ENCODE measurements at regions not wholly inside any gene's neighbourhood (a gene's known extent, or its start where the extent isn't known, plus 50 kb on each side); places are given as distances from the start of the nearest gene placed in this dataset.
A peak's percentile ranks its signal among the peaks of the same experiment; 100 is the strongest.

DNA sequence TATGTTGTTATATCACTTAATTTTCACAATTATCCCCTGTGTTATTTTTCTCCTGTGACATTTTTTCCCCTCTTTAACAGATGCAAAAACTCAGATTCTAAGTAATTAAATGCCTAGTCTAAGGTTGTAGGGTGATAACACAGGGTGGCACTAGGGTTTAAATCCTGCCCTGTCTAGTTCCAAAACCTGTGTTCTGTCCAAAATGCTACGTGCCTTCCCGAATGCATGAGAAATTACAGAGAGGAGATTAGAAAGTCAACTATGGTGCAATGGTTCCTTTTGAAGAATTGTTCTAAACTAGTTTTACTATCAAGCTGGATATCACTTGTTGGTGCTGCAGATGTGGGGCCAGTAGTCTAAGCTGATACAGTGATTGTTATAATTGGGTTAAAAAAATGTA, 108.0 kb downstream of the DIPK2A start:
- DNase-seq = no peak

GRCh38 chr3:144084929-144085328, 113.3 kb downstream of the DIPK2A start:
- no peak for DNase-seq

- peak; percentile 74 for DNase-seq
Measured at GRCh38 chr3:144085964-144086363, 114.3 kb downstream of the DIPK2A start.

DNA sequence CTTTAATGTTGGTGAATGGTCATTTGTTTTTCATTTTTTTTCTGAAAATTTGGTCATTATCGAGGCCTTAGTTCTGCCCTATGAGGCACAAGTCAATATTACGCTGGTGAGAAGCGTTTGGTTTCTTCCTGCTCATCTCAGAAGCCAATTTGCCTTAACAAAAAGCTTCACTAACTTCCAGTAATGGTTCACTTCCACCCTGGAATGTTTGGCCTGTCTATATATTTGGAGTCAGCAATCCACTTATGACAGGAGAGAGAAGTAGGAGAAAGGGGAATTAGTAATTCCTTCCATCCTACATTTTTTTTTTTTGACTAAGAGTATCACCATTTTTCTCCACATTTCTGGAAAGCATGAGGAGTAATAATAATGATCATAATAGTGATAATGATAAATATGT, 124.4 kb downstream of the DIPK2A start:
- no peak for DNase-seq

- no peak for DNase-seq
Measured at GRCh38 chr3:144097163-144097562, 125.5 kb downstream of the DIPK2A start.

- no peak for DNase-seq
Measured at GRCh38 chr3:144098691-144099090, 127.1 kb downstream of the DIPK2A start.

DNA sequence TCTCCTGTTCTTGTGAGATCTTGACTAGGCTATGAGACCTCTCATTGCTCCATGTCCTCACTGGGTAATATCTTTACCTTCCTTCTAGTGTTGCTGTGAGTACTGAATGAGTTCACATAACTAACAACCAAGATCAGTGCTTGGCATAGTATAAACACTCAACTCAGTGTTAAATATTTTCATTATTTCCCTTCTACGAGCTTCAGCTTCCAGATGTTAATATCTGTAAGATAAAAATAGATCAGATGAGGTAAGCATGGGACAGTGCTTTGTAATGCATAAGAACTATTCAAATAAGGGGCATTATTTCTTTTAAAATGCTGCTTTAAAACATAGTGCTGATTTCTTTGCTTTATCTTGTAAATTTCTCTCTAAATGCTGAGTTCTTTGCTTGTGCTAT, 130.8 kb downstream of the DIPK2A start:
- no peak for DNase-seq

- DNase-seq = no peak
Measured at GRCh38 chr3:144104186-144104585, 132.6 kb downstream of the DIPK2A start.

DNA sequence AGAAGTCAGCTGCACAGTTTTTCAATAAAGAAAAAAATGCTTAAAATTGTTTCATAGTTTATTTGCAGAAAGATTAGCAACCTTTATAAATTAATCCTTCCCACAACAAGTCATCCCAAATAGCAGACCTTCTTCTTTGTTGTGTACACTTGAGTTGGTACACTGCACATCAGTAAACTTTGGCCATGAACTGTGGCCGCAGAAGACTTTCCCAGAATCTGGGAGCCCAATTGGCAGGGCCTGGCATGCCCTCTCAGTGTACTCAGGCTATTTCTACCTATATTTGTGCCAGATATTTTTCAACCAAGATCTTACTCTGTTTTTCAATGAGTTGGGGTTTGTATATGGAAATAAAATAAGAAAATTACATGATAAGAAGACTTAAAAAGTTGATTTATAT, 133.1 kb downstream of the DIPK2A start:
- no peak for DNase-seq

- DNase-seq = no peak
Measured at GRCh38 chr3:144105542-144105941, 133.9 kb downstream of the DIPK2A start.

GRCh38 chr3:144106970-144107369, 135.3 kb downstream of the DIPK2A start:
- no peak for DNase-seq

GRCh38 chr3:144107923-144108322, 136.3 kb downstream of the DIPK2A start:
- DNase-seq = no peak

GRCh38 chr3:144109944-144110343, 138.3 kb downstream of the DIPK2A start:
- DNase-seq = no peak

- no peak for DNase-seq
Measured at GRCh38 chr3:144112036-144112435, 140.4 kb downstream of the DIPK2A start.

- no peak for DNase-seq
Measured at GRCh38 chr3:144112437-144112836, 140.8 kb downstream of the DIPK2A start.

GRCh38 chr3:144114767-144115166, 143.1 kb downstream of the DIPK2A start:
- peak; percentile 28 for DNase-seq

DNA sequence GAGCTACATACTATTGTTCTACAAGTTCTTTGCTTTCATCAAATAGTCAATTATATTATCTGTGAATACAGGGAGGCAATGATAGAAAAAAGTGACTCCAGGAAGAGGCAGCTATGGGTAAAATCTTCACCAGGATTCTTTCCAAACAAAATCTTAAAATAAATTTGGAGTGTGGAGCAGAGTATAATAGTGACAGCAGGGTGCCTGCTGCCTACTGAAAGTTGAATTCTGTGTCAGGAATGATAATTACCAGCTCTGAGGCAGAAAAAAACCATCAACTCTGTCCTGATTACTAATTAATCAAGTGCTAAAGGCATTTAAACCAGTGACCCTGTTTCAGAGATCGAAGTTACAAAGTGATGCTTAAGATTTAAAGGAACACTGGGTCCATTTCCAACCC, 148.0 kb downstream of the DIPK2A start:
- DNase-seq = no peak

DNA sequence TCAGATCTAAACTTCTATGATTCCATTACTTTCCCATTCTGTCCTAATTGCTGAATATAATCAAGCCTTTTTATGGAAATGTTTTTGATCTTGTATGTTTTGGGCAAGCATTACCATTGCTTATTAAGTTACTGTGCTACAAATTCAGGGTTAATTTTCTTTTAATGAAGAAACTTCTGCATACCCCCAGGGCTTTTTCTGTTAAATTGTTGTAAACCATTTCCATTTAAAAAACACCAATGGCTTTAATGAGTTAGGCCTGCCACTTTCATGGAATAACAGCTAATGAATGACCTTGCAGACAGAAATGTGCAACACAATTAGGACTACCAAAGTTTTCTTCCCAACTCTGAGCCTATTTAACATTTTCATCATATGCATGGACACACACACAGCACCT, 150.0 kb downstream of the DIPK2A start:
- no peak for DNase-seq

DNA sequence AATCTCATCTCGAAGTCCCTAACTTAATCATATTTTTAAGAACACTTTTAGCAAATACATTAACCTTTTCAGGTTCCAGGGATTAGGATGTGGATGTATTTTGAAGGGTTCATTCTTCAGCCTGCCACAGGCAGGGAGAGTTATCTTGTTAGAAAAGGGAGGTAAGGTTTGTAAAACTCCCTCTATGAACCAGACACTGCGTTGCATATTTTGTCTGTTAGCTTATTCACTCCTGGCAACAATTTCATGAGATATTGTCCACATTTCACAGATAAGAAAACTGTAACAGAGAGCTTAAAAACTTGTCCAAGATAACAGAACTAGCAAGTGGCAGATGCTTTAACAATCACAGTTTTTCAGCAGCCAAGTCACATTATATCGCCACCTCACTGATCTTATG, 155.4 kb downstream of the DIPK2A start:
- DNase-seq = no peak

- no peak for DNase-seq
Measured at GRCh38 chr3:144127700-144128099, 156.1 kb downstream of the DIPK2A start.

- no peak for DNase-seq
Measured at GRCh38 chr3:144128108-144128892, 156.7 kb downstream of the DIPK2A start.

- DNase-seq = no peak
Measured at GRCh38 chr3:144129536-144130214, 158.1 kb downstream of the DIPK2A start.

DNA sequence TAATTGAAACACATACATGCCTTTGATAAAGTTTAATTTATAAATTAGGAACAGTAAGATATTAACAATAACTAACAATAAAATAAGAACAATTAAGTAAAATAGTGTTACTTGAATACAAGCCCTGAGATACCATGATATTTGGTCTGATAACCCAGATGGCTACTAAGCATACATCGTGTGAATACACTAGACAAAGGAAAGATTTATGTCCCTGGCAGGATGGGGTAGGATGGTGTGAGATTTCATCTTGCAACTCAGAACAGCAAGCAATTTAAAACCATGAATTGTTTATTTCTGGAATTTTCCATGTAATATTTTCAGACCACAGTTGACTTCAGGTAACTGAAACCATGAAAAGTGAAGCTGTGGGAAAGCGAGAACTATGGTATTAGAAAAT, 169.5 kb downstream of the DIPK2A start:
- no peak for DNase-seq

DNA sequence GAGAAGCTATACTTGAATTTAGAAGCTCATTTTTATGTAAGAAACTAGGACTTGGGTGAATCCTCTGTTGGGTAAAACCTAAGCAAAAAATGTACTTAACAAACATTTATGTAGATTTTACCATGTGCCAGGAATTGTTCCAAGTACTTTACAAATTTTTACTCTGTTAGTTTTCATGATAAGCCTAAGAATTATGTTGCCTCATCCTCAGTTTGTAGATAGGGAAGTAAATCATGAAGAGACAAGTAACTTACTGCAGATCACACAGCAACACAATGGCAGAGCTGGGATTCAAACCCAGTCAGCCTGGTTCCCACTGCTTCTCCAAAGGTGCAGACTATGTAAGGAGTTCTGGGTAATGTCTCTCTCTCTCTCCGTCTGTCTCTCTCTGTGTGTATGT, 169.9 kb downstream of the DIPK2A start:
- DNase-seq = peak; percentile 2

Data from fibroblast of skin of right quadriceps (primary cell).